ENCODE measurements at regions not wholly inside any gene's neighbourhood (a gene's known extent, or its start where the extent isn't known, plus 50 kb on each side); places are given as distances from the start of the nearest gene placed in this dataset.

DNA sequence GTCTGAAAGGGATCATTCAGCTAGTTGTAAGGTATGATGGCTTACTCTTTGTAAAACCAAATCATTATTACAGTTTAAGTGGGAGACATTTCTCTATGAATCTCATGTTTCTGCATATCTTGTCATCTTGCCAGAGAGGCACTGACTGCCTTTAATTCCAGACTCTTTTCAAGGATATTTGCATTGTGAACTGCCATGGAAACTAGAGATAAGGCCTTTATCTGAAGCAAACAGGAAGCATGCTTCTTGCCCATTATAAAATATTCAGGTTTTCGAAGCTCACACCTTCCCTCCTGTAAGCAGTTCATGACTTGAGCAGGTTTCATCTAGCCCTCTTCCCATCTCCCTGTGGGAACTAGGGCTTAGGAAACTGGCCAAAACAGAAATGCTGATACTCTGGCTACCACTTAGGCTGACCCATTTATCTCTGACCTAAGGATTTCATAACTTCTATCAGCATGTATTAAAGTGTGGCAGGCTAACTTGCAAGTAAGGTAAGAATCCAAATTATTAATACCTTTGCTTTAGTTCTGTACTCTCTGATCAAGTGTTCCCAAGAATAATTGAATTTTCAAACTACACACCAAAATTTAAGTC, 326.6 kb upstream of the ALCAM start:
- in situ Hi-C loops (cut with HindIII; ENCODE audit: low pct_ligation_motif_present, low pct_unique_long_range_greater_than_20kb, low sequenced_read_pairs): no loop called here
- no peak for DNase-seq

GRCh38 chr3:105042586-105042985, 324.1 kb upstream of the ALCAM start:
- no peak for DNase-seq
- in situ Hi-C loops (cut with HindIII; ENCODE audit: low pct_ligation_motif_present, low pct_unique_long_range_greater_than_20kb, low sequenced_read_pairs): no loop called here

DNA sequence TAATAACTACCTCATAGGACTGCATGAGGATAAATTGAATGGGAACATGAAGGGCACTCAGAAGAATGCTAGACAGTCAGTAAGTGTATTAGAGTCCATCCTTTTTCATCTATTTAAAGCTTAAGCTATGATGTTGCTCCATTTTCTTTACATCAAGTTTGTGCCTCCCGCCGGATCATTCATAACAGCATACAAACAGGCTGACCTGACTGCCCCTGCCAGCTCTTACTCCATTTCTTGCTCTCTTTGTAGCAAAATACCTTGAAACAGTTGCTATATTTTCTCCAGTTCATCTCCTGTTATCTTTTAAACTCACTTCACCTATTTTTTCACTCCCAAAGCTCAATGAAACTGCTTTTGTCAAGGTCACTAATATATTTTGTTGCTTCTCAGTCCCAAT, 315.6 kb upstream of the ALCAM start:
- DNase-seq: no peak
- in situ Hi-C loops (cut with HindIII; ENCODE audit: low pct_ligation_motif_present, low pct_unique_long_range_greater_than_20kb, low sequenced_read_pairs): no loop called here

GRCh38 chr3:105051972-105052371, 314.7 kb upstream of the ALCAM start:
- DNase-seq: no peak
- in situ Hi-C loops (cut with HindIII; ENCODE audit: low pct_ligation_motif_present, low pct_unique_long_range_greater_than_20kb, low sequenced_read_pairs): no loop called here

GRCh38 chr3:105062853-105063252, 303.9 kb upstream of the ALCAM start:
- in situ Hi-C loops (cut with HindIII; ENCODE audit: low pct_ligation_motif_present, low pct_unique_long_range_greater_than_20kb, low sequenced_read_pairs): no loop called here
- no peak for DNase-seq

DNA sequence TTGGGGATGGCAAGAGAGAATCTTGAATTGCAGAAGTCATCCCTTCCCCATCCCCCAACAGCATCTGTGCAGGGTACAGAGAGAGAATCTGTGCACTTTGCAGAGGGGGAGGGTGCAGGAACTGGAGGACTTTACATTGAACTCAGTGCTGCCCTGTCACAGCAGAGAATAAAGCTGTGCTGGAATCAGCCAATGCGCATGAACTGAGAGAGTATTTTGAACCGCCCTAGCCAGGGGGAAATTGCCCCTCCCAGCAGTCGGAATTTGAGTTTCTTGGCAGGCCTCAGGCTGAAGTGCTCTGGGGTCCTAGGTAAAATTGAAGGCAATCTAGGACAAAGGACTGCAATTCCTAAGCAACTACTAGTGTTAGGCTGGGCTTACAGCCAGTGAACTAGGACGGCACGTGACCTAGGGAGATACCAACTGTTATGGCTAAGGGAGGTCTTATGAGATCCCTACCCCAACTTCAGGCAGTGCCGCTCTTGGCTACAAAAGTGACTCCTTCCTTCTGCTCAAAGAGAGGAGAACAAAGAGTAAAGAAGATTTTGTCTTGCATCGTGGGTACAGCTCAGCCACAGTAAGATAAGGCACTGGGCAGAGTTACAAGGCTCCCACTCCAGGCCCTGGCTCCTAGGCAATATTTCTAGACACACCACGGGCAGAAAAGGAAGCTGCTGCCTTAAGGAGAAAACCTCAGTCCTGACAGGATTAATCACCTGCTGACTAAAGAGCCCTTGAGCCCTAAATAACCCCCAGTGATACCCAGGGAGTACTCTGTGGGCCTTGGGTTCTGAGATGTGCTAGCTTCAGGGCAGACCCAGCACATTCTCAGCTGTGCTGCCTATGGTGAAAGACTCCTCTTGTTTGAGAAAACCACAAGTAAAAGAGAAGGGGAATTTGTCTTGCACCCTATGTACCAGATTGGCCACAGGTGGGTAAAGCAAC, 300.5 kb upstream of the ALCAM start:
- no peak for DNase-seq
- in situ Hi-C loops (cut with HindIII; ENCODE audit: low pct_ligation_motif_present, low pct_unique_long_range_greater_than_20kb, low sequenced_read_pairs): no loop called here

- no peak for DNase-seq
- in situ Hi-C loops (cut with HindIII; ENCODE audit: low pct_ligation_motif_present, low pct_unique_long_range_greater_than_20kb, low sequenced_read_pairs): no loop called here
These were observed 299.3 kb upstream of the ALCAM start for GRCh38 chr3:105067361-105067760.

GRCh38 chr3:105077060-105077822, 289.5 kb upstream of the ALCAM start:
- in situ Hi-C loops (cut with HindIII; ENCODE audit: low pct_ligation_motif_present, low pct_unique_long_range_greater_than_20kb, low sequenced_read_pairs): no loop called here
- no peak for DNase-seq

DNA sequence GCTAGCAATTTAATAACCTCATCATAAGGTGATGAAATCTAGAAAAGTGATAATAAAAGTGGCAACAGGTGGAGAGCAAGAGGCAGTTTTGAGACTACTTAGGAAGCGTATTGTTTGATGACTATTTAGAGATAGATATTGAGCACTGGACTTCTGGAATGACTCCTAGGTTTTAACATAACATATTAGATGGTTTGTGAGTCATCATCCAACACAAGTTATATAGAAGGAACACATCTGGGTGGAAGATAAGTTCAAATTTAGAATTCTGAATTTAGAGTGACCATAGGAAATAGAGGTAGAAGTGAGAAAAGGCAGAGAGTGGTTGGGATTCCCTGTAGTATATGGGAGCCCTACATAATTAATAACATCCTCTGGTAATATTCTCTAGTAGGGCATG, 282.8 kb upstream of the ALCAM start:
- in situ Hi-C loops (cut with HindIII; ENCODE audit: low pct_ligation_motif_present, low pct_unique_long_range_greater_than_20kb, low sequenced_read_pairs): no loop called here

DNA sequence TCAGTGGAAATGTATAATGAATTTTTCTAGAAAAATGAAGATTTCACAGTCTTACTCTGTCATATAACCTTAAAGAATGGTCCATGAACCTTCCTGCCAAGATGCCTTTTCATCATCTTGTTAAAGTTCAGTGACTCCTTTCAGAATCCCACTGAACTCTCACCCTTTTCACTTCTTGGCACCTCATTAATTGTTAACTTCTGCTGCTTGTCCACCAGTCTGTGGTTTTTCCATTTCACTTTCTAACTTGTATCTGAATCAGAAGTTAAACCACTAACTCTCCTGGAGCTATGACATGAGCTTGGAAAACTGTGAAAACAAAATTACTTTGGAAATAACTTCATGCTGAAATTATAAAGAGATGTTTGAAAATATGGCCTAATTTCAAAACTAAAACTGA, 281.2 kb upstream of the ALCAM start:
- DNase-seq: peak; percentile 71
- in situ Hi-C loops (cut with HindIII; ENCODE audit: low pct_ligation_motif_present, low pct_unique_long_range_greater_than_20kb, low sequenced_read_pairs): no loop called here

More for the DNA sequence above, 282.8 kb upstream of the ALCAM start:
- DNase-seq: no peak

GRCh38 chr3:105093371-105094252, 273.1 kb upstream of the ALCAM start:
- in situ Hi-C loops (cut with HindIII; ENCODE audit: low pct_ligation_motif_present, low pct_unique_long_range_greater_than_20kb, low sequenced_read_pairs): no loop called here
- DNase-seq: no peak

DNA sequence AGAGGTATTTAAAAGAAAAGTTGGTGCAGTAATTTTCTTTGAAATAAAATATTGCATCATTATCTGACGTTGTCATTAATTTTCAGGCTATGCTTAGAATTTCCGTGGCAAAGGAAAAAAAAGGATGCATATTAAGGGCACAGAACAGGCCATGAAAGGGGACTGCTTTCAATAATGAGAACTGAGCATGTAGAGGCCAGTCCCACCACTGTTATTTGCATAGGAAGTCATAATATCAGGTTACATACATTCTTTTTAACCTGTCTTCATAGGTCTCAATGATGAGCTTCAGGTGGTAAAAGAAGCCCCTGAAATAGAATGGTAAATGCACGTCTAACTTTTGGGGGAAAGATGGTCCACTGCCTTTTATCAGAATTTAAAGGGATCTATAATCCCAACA, 272.1 kb upstream of the ALCAM start:
- in situ Hi-C loops (cut with HindIII; ENCODE audit: low pct_ligation_motif_present, low pct_unique_long_range_greater_than_20kb, low sequenced_read_pairs): no loop called here
- no peak for DNase-seq

- in situ Hi-C loops (cut with HindIII; ENCODE audit: low pct_ligation_motif_present, low pct_unique_long_range_greater_than_20kb, low sequenced_read_pairs): no loop called here
- DNase-seq: no peak
These were observed 270.6 kb upstream of the ALCAM start for GRCh38 chr3:105096071-105096470.

GRCh38 chr3:105101603-105102002, 265.1 kb upstream of the ALCAM start:
- in situ Hi-C loops (cut with HindIII; ENCODE audit: low pct_ligation_motif_present, low pct_unique_long_range_greater_than_20kb, low sequenced_read_pairs): no loop called here
- DNase-seq: no peak

DNA sequence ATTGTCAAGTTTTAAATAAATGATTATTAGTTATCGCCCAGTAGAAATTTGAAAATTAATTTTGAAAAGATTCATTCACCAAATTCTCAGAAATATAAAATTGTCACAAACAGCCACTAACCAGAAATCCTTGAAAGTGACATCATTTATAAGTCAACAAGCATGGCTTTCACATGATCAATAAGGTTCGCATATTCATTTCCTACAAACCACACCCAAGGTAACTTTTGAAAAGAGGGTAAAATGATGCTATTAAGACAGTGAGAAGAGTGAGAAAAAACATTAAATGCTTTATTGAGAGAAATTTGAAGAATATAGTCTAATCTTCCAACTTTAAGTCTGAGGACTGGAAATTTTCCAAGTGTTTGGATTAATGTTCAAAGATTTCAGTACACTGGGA, 263.6 kb upstream of the ALCAM start:
- DNase-seq: no peak

GRCh38 chr3:105108823-105109222, 257.9 kb upstream of the ALCAM start:
- in situ Hi-C loops (cut with HindIII; ENCODE audit: low pct_ligation_motif_present, low pct_unique_long_range_greater_than_20kb, low sequenced_read_pairs): no loop called here
- DNase-seq: no peak

More for the DNA sequence above, 263.6 kb upstream of the ALCAM start:
- in situ Hi-C loops (cut with HindIII; ENCODE audit: low pct_ligation_motif_present, low pct_unique_long_range_greater_than_20kb, low sequenced_read_pairs): no loop called here

DNA sequence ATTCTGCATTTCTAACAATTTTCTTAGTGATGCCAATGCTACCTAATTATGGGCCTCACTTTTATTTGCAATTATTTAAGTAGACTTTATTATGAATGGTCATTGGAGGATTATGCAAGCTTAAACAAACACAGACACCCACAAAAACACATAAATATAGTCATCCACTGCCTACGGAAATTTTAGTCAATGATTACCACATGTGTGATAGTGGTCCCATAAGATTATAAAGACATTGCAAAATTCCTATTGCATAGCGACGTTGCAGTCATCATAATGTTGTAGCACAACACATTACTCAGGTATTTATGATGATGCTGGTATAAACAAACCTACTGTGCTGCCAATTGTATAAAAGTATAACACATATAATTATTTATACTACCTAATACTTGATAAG, 247.8 kb upstream of the ALCAM start:
- no peak for DNase-seq
- in situ Hi-C loops (cut with HindIII; ENCODE audit: low pct_ligation_motif_present, low pct_unique_long_range_greater_than_20kb, low sequenced_read_pairs): no loop called here

DNA sequence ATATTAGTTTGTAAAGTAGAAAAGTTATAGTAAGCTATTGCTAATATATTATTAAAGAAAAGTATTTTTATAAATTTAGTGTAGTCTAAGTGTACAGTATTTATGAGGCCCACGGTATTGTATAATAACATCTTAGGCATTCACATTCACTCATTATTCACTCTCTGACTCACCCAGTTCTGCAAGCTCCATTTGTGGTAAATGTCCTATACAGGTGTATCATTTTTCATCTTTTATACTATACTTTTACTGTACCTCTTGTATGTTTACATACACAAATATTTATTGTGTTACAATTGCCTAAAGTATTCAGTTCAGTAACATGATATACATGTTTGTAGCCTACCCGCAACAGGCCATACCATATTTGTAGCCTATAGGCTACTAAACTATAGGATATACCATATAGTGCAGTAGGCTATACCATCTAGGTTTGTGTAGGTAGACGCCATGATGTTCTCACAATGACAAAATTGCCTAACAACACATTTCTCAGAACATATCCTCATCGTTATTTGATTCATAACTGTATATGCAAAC, 246.8 kb upstream of the ALCAM start:
- no peak for DNase-seq
- in situ Hi-C loops (cut with HindIII; ENCODE audit: low pct_ligation_motif_present, low pct_unique_long_range_greater_than_20kb, low sequenced_read_pairs): no loop called here
